Liver (tissue), 8 donors: ENCODE measurements at regions not wholly inside any gene's neighbourhood (a gene's known extent, or its start where the extent isn't known, plus 50 kb on each side); places are given as distances from the start of the nearest gene placed in this dataset.

ENCODE experiments used
- DNase-seq: peaks from one replicate; pipeline ENCODE4 v3.0.0-alpha.2; 2017; ENCODE audit warnings: low spot score
- H3K27ac ChIP-seq, 2 donors: one replicate each; pipeline ENCODE4 v1.7.0; 2013; ENCODE audit warnings: inconsistent platforms in 2 of 2, low read length in 2 of 2, control low read depth in 1 of 2, low read depth in 1 of 2, mild to moderate bottlenecking in 1 of 2
- H3K27me3 ChIP-seq, 4 donors: one replicate each; pipeline versions ENCODE4 v1.6.1 to v1.7.0; 2013; ENCODE audit warnings: low read length in 3 of 4, inconsistent platforms in 1 of 4, mild to moderate bottlenecking in 1 of 4, moderate library complexity in 1 of 4; ENCODE audit not compliant: control insufficient read depth in 4 of 4, insufficient read depth in 4 of 4
- H3K36me3 ChIP-seq, 4 donors: one replicate each; pipeline versions ENCODE4 v1.6.1 to v1.7.0; 2013; ENCODE audit warnings: low read length in 3 of 4, mild to moderate bottlenecking in 3 of 4, low read depth in 1 of 4, moderate library complexity in 1 of 4; ENCODE audit not compliant: control insufficient read depth in 4 of 4, insufficient read depth in 3 of 4
- H3K4me1 ChIP-seq, 4 donors: one replicate each; pipeline versions ENCODE4 v1.6.1 to v1.7.0; 2013; ENCODE audit warnings: low read length in 3 of 4, mild to moderate bottlenecking in 3 of 4, moderate library complexity in 1 of 4; ENCODE audit not compliant: control insufficient read depth in 4 of 4, insufficient read depth in 4 of 4
- H3K4me3 ChIP-seq, 3 donors: one replicate each; pipeline versions ENCODE4 v1.6.1 to v1.7.0; 2013; ENCODE audit warnings: low read length in 3 of 3, control low read depth in 1 of 3, low read depth in 1 of 3, mild to moderate bottlenecking in 1 of 3
- H3K9ac ChIP-seq, 2 donors: one replicate each; pipeline ENCODE4 v1.7.0; 2013; ENCODE audit warnings: low read length in 2 of 2, mild to moderate bottlenecking in 2 of 2, moderate library complexity in 2 of 2, control low read depth in 1 of 2, low read depth in 1 of 2
- H3K9me3 ChIP-seq, 4 donors: one replicate each; pipeline versions ENCODE4 v1.6.1 to v1.7.0; 2013; ENCODE audit warnings: low read length in 3 of 4; ENCODE audit not compliant: control insufficient read depth in 4 of 4
- EGR1 ChIP-seq, 2 donors: IDR thresholded peaks; 2 replicates each; pipeline ENCODE4 v1.6.1; 2016 to 2018; ENCODE audit warnings: antibody characterized with exemption in 2 of 2, low read depth in 2 of 2
- FOXA1 ChIP-seq: IDR thresholded peaks from 2 replicates; pipeline ENCODE4 v1.6.1; 2016; ENCODE audit warnings: antibody characterized with exemption
- FOXA2 ChIP-seq: IDR thresholded peaks from 2 replicates; pipeline ENCODE4 v1.6.1; 2016; ENCODE audit warnings: antibody characterized with exemption
- GABPA ChIP-seq, 2 donors: IDR thresholded peaks in 1 of 2; conservative IDR thresholded peaks in 1 of 2; 2 replicates each; pipeline ENCODE4 v1.6.1; 2016; ENCODE audit warnings: antibody characterized with exemption in 2 of 2, mild to moderate bottlenecking in 1 of 2, moderate library complexity in 1 of 2
- HNF4A ChIP-seq, 2 donors: conservative IDR thresholded peaks; 2 replicates each; pipeline ENCODE4 v1.6.1; 2016; ENCODE audit warnings: antibody characterized with exemption in 2 of 2, mild to moderate bottlenecking in 2 of 2
- HNF4G ChIP-seq: IDR thresholded peaks from 2 replicates; pipeline ENCODE4 v1.6.1; 2016; ENCODE audit warnings: antibody characterized with exemption
- JUND ChIP-seq, 2 donors: IDR thresholded peaks; 2 replicates each; pipeline ENCODE4 v1.6.1; 2016; ENCODE audit warnings: antibody characterized with exemption in 2 of 2
- NR2F2 ChIP-seq: IDR thresholded peaks from 2 replicates; pipeline ENCODE4 v1.6.1; 2016; ENCODE audit warnings: antibody characterized with exemption
- RAD21 ChIP-seq, 2 donors: IDR thresholded peaks; 2 replicates each; pipeline ENCODE4 v1.6.1; 2016; ENCODE audit warnings: antibody characterized with exemption in 2 of 2, mild to moderate bottlenecking in 2 of 2
- RXRA ChIP-seq, 2 donors: IDR thresholded peaks; 2 replicates each; pipeline ENCODE4 v1.6.1; 2017 to 2018; ENCODE audit warnings: antibody characterized with exemption in 2 of 2, mild to moderate bottlenecking in 1 of 2
- SP1 ChIP-seq: IDR thresholded peaks from 2 replicates; pipeline ENCODE4 v1.6.1; 2018; ENCODE audit warnings: antibody characterized with exemption, mild to moderate bottlenecking
- TAF1 ChIP-seq: conservative IDR thresholded peaks from 2 replicates; pipeline ENCODE4 v1.6.1; 2016; ENCODE audit warnings: antibody characterized with exemption, mild to moderate bottlenecking
- YY1 ChIP-seq: IDR thresholded peaks from 2 replicates; pipeline ENCODE4 v1.6.1; 2016; ENCODE audit warnings: antibody characterized with exemption, mild to moderate bottlenecking
- WGBS: extraction: QIAGEN DNeasy Blood & Tissue Kit; methylation state at CpG from one replicate; pipeline ENCODE4 v1.1.7; 2013; 5-methylcytosine and 5-hydroxymethylcytosine counted together
- TF ChIP-seq, protein P1 (sequence below): IDR thresholded peaks from 2 replicates; pipeline ENCODE4 v1.6.1; 2016; ENCODE audit warnings: antibody characterized with exemption
- TF ChIP-seq, protein P2 (sequence below): IDR thresholded peaks from 2 replicates; pipeline ENCODE4 v1.6.1; 2016; ENCODE audit warnings: antibody characterized with exemption
- TF ChIP-seq, protein P3 (sequence below): IDR thresholded peaks from 2 replicates; pipeline ENCODE4 v1.6.1; 2016; ENCODE audit warnings: antibody characterized with exemption
- TF ChIP-seq, protein P4 (sequence below): IDR thresholded peaks from 2 replicates; pipeline ENCODE4 v1.6.1; 2016; ENCODE audit warnings: antibody characterized with exemption, mild to moderate bottlenecking
- TF ChIP-seq, protein P5 (sequence below): fragments of 150-350 bp; IDR thresholded peaks from 2 replicates; pipeline ENCODE4 v1.5.1; 2017; ENCODE audit warnings: improper control_type of control experiment, low read depth, low read length; ENCODE audit not compliant: missing input control
- donor health status: healthy.
- donor health status: healthy.
- donor health status: healthy.
- donor health status: healthy.
- donor health status: healthy.

DNA sequence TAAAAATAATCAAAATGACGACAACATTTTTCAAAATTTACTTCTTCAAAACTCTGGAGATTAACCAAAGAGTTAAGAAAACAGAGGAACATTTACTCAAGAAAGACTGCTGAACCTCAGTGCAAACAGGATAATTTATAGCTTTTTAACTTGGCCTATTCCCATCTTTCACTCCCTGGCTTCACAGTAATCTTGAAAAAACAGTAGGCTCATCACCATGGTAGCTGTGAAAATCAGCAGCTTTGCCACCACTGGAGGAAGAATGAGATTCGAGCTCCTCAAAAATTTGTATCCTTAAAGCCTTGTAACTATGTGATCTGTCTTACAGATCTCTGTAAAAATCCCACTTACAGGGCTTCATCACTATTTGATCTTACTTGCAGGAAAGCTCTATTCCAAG, 447.7 kb upstream of the CTSO start:
- no peak overlapping the region for H3K27ac ChIP-seq
- peaks cover 0 to 4% (median 2%) of the 10 kb centered on the region in 4 donors for H3K9me3 ChIP-seq
- no peak for DNase-seq
- H3K27me3 ChIP-seq: no peaks in the 10 kb centered on the region
- H3K4me1 ChIP-seq: peaks cover 0 to 3% (median 0%) of the 10 kb centered on the region in 4 donors
- no peak overlapping the region for H3K4me3 ChIP-seq
- no peak overlapping the region for H3K9ac ChIP-seq
- TF ChIP-seq GABPA (IDR thresholded peaks at IDR 0.05 in 1 of 2, conservative IDR thresholded peaks at IDR 0.05 in 1 of 2) (no peak), RAD21 (IDR thresholded peaks at IDR 0.05) (no peak), JUND (IDR thresholded peaks at IDR 0.05) (no peak), SP1 (no peak), FOXA2 (no peak), YY1 (no peak), FOXA1 (no peak), RXRA (IDR thresholded peaks at IDR 0.05) (no peak), TAF1 (no peak), HNF4G (no peak), EGR1 (IDR thresholded peaks at IDR 0.05; ENCODE audit: low read depth in 2 of 2) (no peak), HNF4A (conservative IDR thresholded peaks at IDR 0.05) (no peak), NR2F2 (no peak)
- TF ChIP-seq, protein P1, sequence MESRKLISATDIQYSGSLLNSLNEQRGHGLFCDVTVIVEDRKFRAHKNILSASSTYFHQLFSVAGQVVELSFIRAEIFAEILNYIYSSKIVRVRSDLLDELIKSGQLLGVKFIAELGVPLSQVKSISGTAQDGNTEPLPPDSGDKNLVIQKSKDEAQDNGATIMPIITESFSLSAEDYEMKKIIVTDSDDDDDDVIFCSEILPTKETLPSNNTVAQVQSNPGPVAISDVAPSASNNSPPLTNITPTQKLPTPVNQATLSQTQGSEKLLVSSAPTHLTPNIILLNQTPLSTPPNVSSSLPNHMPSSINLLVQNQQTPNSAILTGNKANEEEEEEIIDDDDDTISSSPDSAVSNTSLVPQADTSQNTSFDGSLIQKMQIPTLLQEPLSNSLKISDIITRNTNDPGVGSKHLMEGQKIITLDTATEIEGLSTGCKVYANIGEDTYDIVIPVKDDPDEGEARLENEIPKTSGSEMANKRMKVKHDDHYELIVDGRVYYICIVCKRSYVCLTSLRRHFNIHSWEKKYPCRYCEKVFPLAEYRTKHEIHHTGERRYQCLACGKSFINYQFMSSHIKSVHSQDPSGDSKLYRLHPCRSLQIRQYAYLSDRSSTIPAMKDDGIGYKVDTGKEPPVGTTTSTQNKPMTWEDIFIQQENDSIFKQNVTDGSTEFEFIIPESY: no peak
- TF ChIP-seq, protein P2, sequence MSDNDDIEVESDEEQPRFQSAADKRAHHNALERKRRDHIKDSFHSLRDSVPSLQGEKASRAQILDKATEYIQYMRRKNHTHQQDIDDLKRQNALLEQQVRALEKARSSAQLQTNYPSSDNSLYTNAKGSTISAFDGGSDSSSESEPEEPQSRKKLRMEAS: no peak
- TF ChIP-seq, protein P3, sequence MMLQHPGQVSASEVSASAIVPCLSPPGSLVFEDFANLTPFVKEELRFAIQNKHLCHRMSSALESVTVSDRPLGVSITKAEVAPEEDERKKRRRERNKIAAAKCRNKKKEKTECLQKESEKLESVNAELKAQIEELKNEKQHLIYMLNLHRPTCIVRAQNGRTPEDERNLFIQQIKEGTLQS: no peak
- TF ChIP-seq, protein P4, sequence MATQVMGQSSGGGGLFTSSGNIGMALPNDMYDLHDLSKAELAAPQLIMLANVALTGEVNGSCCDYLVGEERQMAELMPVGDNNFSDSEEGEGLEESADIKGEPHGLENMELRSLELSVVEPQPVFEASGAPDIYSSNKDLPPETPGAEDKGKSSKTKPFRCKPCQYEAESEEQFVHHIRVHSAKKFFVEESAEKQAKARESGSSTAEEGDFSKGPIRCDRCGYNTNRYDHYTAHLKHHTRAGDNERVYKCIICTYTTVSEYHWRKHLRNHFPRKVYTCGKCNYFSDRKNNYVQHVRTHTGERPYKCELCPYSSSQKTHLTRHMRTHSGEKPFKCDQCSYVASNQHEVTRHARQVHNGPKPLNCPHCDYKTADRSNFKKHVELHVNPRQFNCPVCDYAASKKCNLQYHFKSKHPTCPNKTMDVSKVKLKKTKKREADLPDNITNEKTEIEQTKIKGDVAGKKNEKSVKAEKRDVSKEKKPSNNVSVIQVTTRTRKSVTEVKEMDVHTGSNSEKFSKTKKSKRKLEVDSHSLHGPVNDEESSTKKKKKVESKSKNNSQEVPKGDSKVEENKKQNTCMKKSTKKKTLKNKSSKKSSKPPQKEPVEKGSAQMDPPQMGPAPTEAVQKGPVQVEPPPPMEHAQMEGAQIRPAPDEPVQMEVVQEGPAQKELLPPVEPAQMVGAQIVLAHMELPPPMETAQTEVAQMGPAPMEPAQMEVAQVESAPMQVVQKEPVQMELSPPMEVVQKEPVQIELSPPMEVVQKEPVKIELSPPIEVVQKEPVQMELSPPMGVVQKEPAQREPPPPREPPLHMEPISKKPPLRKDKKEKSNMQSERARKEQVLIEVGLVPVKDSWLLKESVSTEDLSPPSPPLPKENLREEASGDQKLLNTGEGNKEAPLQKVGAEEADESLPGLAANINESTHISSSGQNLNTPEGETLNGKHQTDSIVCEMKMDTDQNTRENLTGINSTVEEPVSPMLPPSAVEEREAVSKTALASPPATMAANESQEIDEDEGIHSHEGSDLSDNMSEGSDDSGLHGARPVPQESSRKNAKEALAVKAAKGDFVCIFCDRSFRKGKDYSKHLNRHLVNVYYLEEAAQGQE: no peak
- TF ChIP-seq, protein P5, sequence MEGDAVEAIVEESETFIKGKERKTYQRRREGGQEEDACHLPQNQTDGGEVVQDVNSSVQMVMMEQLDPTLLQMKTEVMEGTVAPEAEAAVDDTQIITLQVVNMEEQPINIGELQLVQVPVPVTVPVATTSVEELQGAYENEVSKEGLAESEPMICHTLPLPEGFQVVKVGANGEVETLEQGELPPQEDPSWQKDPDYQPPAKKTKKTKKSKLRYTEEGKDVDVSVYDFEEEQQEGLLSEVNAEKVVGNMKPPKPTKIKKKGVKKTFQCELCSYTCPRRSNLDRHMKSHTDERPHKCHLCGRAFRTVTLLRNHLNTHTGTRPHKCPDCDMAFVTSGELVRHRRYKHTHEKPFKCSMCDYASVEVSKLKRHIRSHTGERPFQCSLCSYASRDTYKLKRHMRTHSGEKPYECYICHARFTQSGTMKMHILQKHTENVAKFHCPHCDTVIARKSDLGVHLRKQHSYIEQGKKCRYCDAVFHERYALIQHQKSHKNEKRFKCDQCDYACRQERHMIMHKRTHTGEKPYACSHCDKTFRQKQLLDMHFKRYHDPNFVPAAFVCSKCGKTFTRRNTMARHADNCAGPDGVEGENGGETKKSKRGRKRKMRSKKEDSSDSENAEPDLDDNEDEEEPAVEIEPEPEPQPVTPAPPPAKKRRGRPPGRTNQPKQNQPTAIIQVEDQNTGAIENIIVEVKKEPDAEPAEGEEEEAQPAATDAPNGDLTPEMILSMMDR: no peak
- H3K36me3 ChIP-seq: no peaks in the 10 kb centered on the region
- WGBS: 54% methylated on average over 2 of the region's 2 CpGs
